Liver (tissue), 7 donors: ENCODE measurements at regions not wholly inside any gene's neighbourhood (a gene's known extent, or its start where the extent isn't known, plus 50 kb on each side); places are given as distances from the start of the nearest gene placed in this dataset.
"Not testable (repeated sequence)": the region's sequence is repeated elsewhere in the genome, so short reads cannot be mapped to it uniquely, and the experiment has no call there.

Experiments used
- DNase-seq: peaks from one replicate; pipeline ENCODE4 v3.0.0-alpha.2; 2017; ENCODE audit warnings: low spot score
- H3K27ac ChIP-seq, 2 donors: one replicate each; pipeline ENCODE4 v1.7.0; 2013; ENCODE audit warnings: inconsistent platforms in 2 of 2, low read length in 2 of 2, control low read depth in 1 of 2, low read depth in 1 of 2, mild to moderate bottlenecking in 1 of 2
- H3K27me3 ChIP-seq, 4 donors: one replicate each; pipeline versions ENCODE4 v1.6.1 to v1.7.0; 2013; ENCODE audit warnings: low read length in 3 of 4, inconsistent platforms in 1 of 4, mild to moderate bottlenecking in 1 of 4, moderate library complexity in 1 of 4; ENCODE audit not compliant: control insufficient read depth in 4 of 4, insufficient read depth in 4 of 4
- H3K36me3 ChIP-seq, 4 donors: one replicate each; pipeline versions ENCODE4 v1.6.1 to v1.7.0; 2013; ENCODE audit warnings: low read length in 3 of 4, mild to moderate bottlenecking in 3 of 4, low read depth in 1 of 4, moderate library complexity in 1 of 4; ENCODE audit not compliant: control insufficient read depth in 4 of 4, insufficient read depth in 3 of 4
- H3K4me1 ChIP-seq, 4 donors: one replicate each; pipeline versions ENCODE4 v1.6.1 to v1.7.0; 2013; ENCODE audit warnings: low read length in 3 of 4, mild to moderate bottlenecking in 3 of 4, moderate library complexity in 1 of 4; ENCODE audit not compliant: control insufficient read depth in 4 of 4, insufficient read depth in 4 of 4
- H3K4me3 ChIP-seq, 3 donors: one replicate each; pipeline versions ENCODE4 v1.6.1 to v1.7.0; 2013; ENCODE audit warnings: low read length in 3 of 3, control low read depth in 1 of 3, low read depth in 1 of 3, mild to moderate bottlenecking in 1 of 3
- H3K9ac ChIP-seq, 2 donors: one replicate each; pipeline ENCODE4 v1.7.0; 2013; ENCODE audit warnings: low read length in 2 of 2, mild to moderate bottlenecking in 2 of 2, moderate library complexity in 2 of 2, control low read depth in 1 of 2, low read depth in 1 of 2
- H3K9me3 ChIP-seq, 4 donors: one replicate each; pipeline versions ENCODE4 v1.6.1 to v1.7.0; 2013; ENCODE audit warnings: low read length in 3 of 4; ENCODE audit not compliant: control insufficient read depth in 4 of 4
- EGR1 ChIP-seq, 2 donors: IDR thresholded peaks; 2 replicates each; pipeline ENCODE4 v1.6.1; 2016 to 2018; ENCODE audit warnings: antibody characterized with exemption in 2 of 2, low read depth in 2 of 2
- FOXA2 ChIP-seq: IDR thresholded peaks from 2 replicates; pipeline ENCODE4 v1.6.1; 2016; ENCODE audit warnings: antibody characterized with exemption
- GABPA ChIP-seq, 2 donors: IDR thresholded peaks in 1 of 2; conservative IDR thresholded peaks in 1 of 2; 2 replicates each; pipeline ENCODE4 v1.6.1; 2016; ENCODE audit warnings: antibody characterized with exemption in 2 of 2, mild to moderate bottlenecking in 1 of 2, moderate library complexity in 1 of 2
- HNF4A ChIP-seq, 2 donors: conservative IDR thresholded peaks; 2 replicates each; pipeline ENCODE4 v1.6.1; 2016; ENCODE audit warnings: antibody characterized with exemption in 2 of 2, mild to moderate bottlenecking in 2 of 2
- HNF4G ChIP-seq: IDR thresholded peaks from 2 replicates; pipeline ENCODE4 v1.6.1; 2016; ENCODE audit warnings: antibody characterized with exemption
- JUND ChIP-seq, 2 donors: IDR thresholded peaks; 2 replicates each; pipeline ENCODE4 v1.6.1; 2016; ENCODE audit warnings: antibody characterized with exemption in 2 of 2
- NR2F2 ChIP-seq: IDR thresholded peaks from 2 replicates; pipeline ENCODE4 v1.6.1; 2016; ENCODE audit warnings: antibody characterized with exemption
- RAD21 ChIP-seq, 2 donors: IDR thresholded peaks; 2 replicates each; pipeline ENCODE4 v1.6.1; 2016; ENCODE audit warnings: antibody characterized with exemption in 2 of 2, mild to moderate bottlenecking in 2 of 2
- RXRA ChIP-seq, 2 donors: IDR thresholded peaks; 2 replicates each; pipeline ENCODE4 v1.6.1; 2017 to 2018; ENCODE audit warnings: antibody characterized with exemption in 2 of 2, mild to moderate bottlenecking in 1 of 2
- SP1 ChIP-seq: IDR thresholded peaks from 2 replicates; pipeline ENCODE4 v1.6.1; 2018; ENCODE audit warnings: antibody characterized with exemption, mild to moderate bottlenecking
- TAF1 ChIP-seq: conservative IDR thresholded peaks from 2 replicates; pipeline ENCODE4 v1.6.1; 2016; ENCODE audit warnings: antibody characterized with exemption, mild to moderate bottlenecking
- YY1 ChIP-seq: IDR thresholded peaks from 2 replicates; pipeline ENCODE4 v1.6.1; 2016; ENCODE audit warnings: antibody characterized with exemption, mild to moderate bottlenecking
- WGBS: extraction: QIAGEN DNeasy Blood & Tissue Kit; methylation state at CpG from one replicate; pipeline ENCODE4 v1.1.7; 2013; 5-methylcytosine and 5-hydroxymethylcytosine counted together
- TF ChIP-seq, protein P1 (sequence below): IDR thresholded peaks from 2 replicates; pipeline ENCODE4 v1.6.1; 2016; ENCODE audit warnings: antibody characterized with exemption
- TF ChIP-seq, protein P2 (sequence below): IDR thresholded peaks from 2 replicates; pipeline ENCODE4 v1.6.1; 2016; ENCODE audit warnings: antibody characterized with exemption, mild to moderate bottlenecking
- TF ChIP-seq, protein P3 (sequence below): IDR thresholded peaks from 2 replicates; pipeline ENCODE4 v1.6.1; 2016; ENCODE audit warnings: antibody characterized with exemption
- donor health status: healthy.
- donor health status: healthy.
- donor health status: healthy.
- donor health status: healthy.

DNA sequence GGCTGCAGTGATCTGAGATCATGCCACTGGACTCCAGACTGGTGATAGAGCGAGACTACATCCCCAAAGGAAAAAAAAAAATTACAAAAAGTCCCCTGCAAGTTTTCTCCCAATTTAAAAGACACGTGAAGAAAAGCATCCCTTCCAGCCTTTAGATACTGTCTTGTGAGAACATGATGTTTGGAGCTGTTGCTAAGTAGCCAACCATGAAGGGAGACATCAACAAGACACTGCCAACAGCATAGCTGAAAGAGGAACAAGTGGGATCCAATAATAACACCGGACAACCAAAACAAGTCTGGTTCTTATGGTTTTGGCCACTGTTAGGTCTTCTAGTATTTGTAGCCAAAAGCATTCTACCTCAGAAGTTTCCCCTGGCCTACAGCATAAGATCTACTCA, 118.9 kb upstream of the CCDC180 start:
- TF ChIP-seq RXRA (IDR thresholded peaks at IDR 0.05) (no peak), SP1 (no peak), FOXA2 (no peak), HNF4A (conservative IDR thresholded peaks at IDR 0.05) (no peak), NR2F2 (no peak), JUND (IDR thresholded peaks at IDR 0.05) (no peak), RAD21 (IDR thresholded peaks at IDR 0.05) (no peak), EGR1 (IDR thresholded peaks at IDR 0.05; ENCODE audit: low read depth in 2 of 2) (no peak), GABPA (IDR thresholded peaks at IDR 0.05 in 1 of 2, conservative IDR thresholded peaks at IDR 0.05 in 1 of 2) (no peak), TAF1 (no peak), YY1 (no peak), HNF4G (no peak)
- TF ChIP-seq, protein P1, sequence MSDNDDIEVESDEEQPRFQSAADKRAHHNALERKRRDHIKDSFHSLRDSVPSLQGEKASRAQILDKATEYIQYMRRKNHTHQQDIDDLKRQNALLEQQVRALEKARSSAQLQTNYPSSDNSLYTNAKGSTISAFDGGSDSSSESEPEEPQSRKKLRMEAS = no peak
- TF ChIP-seq, protein P2, sequence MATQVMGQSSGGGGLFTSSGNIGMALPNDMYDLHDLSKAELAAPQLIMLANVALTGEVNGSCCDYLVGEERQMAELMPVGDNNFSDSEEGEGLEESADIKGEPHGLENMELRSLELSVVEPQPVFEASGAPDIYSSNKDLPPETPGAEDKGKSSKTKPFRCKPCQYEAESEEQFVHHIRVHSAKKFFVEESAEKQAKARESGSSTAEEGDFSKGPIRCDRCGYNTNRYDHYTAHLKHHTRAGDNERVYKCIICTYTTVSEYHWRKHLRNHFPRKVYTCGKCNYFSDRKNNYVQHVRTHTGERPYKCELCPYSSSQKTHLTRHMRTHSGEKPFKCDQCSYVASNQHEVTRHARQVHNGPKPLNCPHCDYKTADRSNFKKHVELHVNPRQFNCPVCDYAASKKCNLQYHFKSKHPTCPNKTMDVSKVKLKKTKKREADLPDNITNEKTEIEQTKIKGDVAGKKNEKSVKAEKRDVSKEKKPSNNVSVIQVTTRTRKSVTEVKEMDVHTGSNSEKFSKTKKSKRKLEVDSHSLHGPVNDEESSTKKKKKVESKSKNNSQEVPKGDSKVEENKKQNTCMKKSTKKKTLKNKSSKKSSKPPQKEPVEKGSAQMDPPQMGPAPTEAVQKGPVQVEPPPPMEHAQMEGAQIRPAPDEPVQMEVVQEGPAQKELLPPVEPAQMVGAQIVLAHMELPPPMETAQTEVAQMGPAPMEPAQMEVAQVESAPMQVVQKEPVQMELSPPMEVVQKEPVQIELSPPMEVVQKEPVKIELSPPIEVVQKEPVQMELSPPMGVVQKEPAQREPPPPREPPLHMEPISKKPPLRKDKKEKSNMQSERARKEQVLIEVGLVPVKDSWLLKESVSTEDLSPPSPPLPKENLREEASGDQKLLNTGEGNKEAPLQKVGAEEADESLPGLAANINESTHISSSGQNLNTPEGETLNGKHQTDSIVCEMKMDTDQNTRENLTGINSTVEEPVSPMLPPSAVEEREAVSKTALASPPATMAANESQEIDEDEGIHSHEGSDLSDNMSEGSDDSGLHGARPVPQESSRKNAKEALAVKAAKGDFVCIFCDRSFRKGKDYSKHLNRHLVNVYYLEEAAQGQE = no peak
- TF ChIP-seq, protein P3, sequence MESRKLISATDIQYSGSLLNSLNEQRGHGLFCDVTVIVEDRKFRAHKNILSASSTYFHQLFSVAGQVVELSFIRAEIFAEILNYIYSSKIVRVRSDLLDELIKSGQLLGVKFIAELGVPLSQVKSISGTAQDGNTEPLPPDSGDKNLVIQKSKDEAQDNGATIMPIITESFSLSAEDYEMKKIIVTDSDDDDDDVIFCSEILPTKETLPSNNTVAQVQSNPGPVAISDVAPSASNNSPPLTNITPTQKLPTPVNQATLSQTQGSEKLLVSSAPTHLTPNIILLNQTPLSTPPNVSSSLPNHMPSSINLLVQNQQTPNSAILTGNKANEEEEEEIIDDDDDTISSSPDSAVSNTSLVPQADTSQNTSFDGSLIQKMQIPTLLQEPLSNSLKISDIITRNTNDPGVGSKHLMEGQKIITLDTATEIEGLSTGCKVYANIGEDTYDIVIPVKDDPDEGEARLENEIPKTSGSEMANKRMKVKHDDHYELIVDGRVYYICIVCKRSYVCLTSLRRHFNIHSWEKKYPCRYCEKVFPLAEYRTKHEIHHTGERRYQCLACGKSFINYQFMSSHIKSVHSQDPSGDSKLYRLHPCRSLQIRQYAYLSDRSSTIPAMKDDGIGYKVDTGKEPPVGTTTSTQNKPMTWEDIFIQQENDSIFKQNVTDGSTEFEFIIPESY = no peak
- no peaks in the 10 kb centered on the region for H3K36me3 ChIP-seq
- no peaks in the 10 kb centered on the region for H3K27me3 ChIP-seq
- no peak overlapping the region for H3K27ac ChIP-seq
- no peak overlapping the region for H3K9ac ChIP-seq
- H3K4me1 ChIP-seq = no peaks in the 10 kb centered on the region
- no peak overlapping the region for H3K4me3 ChIP-seq
- 87% methylated on average over 3 of the region's 3 CpGs for WGBS
- no peaks in the 10 kb centered on the region for H3K9me3 ChIP-seq
- DNase-seq = no peak

DNA sequence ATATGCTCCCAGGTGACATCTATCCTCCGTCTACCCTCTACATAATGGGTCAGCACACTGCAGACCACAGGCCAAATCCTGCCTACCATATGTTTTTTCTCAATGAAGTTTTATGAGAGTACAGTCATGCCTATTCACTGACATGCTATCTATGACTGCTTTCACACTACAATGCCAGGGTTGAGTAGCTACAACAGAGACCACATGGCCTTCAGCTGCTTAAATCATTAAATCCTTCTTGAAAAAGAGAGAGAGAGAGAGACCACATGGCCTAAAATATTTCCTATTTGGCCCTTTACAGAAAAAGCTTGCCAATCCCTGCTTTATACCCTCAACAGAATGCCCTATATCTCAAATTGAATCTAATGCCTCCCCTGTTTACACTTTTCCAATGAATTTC, 119.8 kb upstream of the CCDC180 start:
- not testable (repeated sequence) for H3K9ac ChIP-seq, H3K4me1 ChIP-seq, H3K9me3 ChIP-seq, H3K27me3 ChIP-seq, H3K27ac ChIP-seq, DNase-seq, H3K36me3 ChIP-seq, H3K4me3 ChIP-seq
- WGBS = 86% methylated on average over 1 of the region's 1 CpG

DNA sequence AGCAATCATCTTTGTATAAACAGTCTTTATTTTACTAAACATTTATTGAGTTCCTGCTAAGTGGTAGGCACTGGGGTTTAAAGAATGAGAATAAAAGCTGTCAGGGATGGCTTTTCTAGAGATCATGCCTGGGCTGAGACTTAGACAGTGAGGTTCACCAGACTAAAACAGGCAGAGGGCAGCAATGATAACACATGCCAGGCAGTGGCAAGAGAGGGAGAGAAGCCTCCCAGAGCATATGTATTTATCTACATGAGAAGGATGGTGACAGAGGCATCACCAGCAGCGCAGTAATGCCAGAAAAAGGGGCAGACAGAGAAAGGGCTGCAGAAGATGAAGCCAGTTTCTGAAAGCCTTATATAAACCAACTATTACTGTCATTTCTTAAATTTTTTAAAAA, 121.0 kb upstream of the CCDC180 start:
- no peak for DNase-seq
- TF ChIP-seq JUND (IDR thresholded peaks at IDR 0.05) (no peak), NR2F2 (no peak), GABPA (IDR thresholded peaks at IDR 0.05 in 1 of 2, conservative IDR thresholded peaks at IDR 0.05 in 1 of 2) (no peak), TAF1 (no peak), RAD21 (IDR thresholded peaks at IDR 0.05) (no peak)
- TF ChIP-seq, protein P3 = no peak
- Histone ChIP-seq H3K4me1 (no peaks in the 10 kb centered on the region), H3K27ac (no peak overlapping the region), H3K9ac (no peak overlapping the region), H3K4me3 (no peak overlapping the region), H3K36me3 (no peaks in the 10 kb centered on the region), H3K9me3 (no peaks in the 10 kb centered on the region), H3K27me3 (no peaks in the 10 kb centered on the region)
- WGBS = 77% methylated on average over 1 of the region's 1 CpG

DNA sequence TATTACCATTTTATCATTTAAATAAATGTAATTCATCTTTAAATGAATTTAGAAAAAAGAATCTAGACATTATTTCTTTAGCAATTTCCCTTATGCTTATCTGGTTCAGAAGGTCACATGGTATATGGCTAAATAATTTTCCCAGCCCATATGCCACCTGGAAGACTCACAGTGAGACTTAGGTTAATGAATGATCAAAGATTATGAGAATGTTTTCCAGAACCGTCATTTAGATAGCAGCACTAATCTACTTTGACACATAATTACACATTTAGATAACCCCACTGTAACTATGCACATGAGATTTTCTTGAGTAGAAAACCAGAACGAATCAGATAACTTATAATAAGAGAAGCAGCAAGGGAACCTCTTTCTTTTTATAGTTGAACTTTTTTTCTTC, 124.9 kb upstream of the CCDC180 start:
- H3K9ac ChIP-seq, DNase-seq, H3K27me3 ChIP-seq, H3K9me3 ChIP-seq, H3K36me3 ChIP-seq, H3K4me1 ChIP-seq, H3K27ac ChIP-seq, H3K4me3 ChIP-seq: not testable (repeated sequence)
- 58% methylated on average over 2 of the region's 2 CpGs for WGBS
